ENCODE measurements at regions not wholly inside any gene's neighbourhood (a gene's known extent, or its start where the extent isn't known, plus 50 kb on each side); places are given as distances from the start of the nearest gene placed in this dataset.
A peak's percentile ranks its signal among the peaks of the same experiment; 100 is the strongest.

DNA sequence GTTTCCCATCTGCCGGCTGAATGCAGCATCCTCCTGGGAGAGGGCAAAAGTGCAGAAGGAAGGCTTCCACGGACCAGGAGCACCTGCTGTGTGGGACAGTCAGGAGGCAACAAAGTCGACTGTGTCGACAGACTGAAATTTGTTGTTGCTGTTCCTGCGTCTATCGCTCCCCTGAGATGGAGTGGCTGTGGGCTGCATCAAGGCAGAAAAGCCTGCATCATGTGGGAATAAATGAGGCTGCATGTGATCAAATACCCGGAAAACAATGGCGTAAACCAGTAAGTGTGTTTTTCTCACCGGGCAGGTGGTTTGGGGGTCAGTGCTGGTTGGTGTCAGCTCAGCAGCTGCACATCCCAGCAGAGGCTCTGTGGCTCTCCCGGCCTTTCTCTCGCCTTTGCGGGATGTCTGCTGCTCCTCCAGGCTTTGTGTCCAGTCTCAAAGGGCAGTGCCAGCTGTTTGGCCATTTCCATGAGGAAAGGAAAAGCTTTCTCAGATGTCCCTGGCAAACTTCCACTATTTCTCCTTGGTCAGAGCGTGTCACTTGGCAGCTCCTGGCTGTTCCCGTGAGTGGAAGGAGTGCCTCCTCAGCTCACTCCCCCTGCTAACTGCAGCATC is 262.4 kb downstream of the NDUFA10 start:
- no peak for ATAC-seq
- H3K9me3 Mint-ChIP-seq (ENCODE audit: insufficient read depth): no peaks in the 10 kb centered on the region
- no peak for DNase-seq
- no peaks in the 10 kb centered on the region for H3K27me3 Mint-ChIP-seq (ENCODE audit: low read depth)
- H3K27ac Mint-ChIP-seq: no peak overlapping the region
- CTCF ChIA-PET: no interaction called here
- H3K4me3 Mint-ChIP-seq: no peak overlapping the region
- POLR2A ChIA-PET: no interaction called here
- no peaks in the 10 kb centered on the region for H3K4me1 Mint-ChIP-seq (ENCODE audit: low read depth)
- H3K36me3 Mint-ChIP-seq (ENCODE audit: low read depth): no peaks in the 10 kb centered on the region

DNA sequence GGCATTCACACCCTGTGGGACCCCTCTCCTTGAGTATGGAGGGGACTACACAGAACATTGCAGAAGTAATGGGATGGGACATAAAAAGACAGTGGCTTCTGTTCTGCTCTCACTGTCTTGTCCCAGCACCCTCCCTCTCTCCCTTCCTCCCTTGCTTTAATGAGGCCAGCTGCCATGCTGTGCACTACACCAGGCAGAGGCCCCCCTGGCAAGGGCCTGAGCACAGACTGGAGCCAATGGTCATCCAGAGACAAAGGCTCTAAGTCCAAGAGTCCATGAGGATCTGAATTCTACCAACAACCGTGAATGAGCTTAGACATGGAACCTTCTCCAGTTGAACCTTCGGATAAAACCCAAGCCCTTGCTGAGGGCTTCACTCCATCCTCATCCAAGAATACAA is 263.0 kb downstream of the NDUFA10 start:
- Mint-ChIP-seq H3K4me1 (ENCODE audit: low read depth) (no peaks in the 10 kb centered on the region), H3K9me3 (ENCODE audit: insufficient read depth) (no peaks in the 10 kb centered on the region), H3K27me3 (ENCODE audit: low read depth) (no peaks in the 10 kb centered on the region), H3K4me3 (no peak overlapping the region), H3K27ac (no peak overlapping the region), H3K36me3 (ENCODE audit: low read depth) (no peaks in the 10 kb centered on the region)
- ChIA-PET POLR2A (no interaction called here), CTCF (no interaction called here)
- ATAC-seq: no peak
- no peak for DNase-seq

DNA sequence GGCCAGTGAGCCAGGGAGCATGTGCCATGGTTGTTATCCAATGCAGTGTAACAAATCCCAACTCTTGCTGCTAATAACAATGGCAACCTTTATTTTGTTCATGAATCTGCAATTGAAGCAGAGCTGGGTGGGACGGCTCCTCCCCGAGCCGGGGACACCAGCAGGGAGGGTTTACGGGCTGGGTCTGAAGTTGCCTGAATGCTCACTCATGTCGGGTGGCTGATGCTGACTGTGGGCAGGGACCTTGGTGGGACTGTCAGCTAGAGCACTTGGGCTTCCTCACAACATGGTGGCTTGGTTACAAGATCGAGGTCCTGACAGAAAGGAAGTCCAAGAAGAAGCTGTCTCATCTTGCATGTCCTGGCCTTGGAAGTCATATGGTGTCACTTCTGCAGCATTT is 264.5 kb downstream of the NDUFA10 start:
- DNase-seq (no peak), ATAC-seq (no peak)
- no peaks in the 10 kb centered on the region for H3K27me3 Mint-ChIP-seq (ENCODE audit: low read depth)
- no peaks in the 10 kb centered on the region for H3K9me3 Mint-ChIP-seq (ENCODE audit: insufficient read depth)
- no peak overlapping the region for H3K27ac Mint-ChIP-seq
- ChIA-PET CTCF (no interaction called here), POLR2A (no interaction called here)
- no peaks in the 10 kb centered on the region for H3K36me3 Mint-ChIP-seq (ENCODE audit: low read depth)
- peaks cover 4% of the 10 kb centered on the region for H3K4me1 Mint-ChIP-seq (ENCODE audit: low read depth)
- H3K4me3 Mint-ChIP-seq: no peak overlapping the region

DNA sequence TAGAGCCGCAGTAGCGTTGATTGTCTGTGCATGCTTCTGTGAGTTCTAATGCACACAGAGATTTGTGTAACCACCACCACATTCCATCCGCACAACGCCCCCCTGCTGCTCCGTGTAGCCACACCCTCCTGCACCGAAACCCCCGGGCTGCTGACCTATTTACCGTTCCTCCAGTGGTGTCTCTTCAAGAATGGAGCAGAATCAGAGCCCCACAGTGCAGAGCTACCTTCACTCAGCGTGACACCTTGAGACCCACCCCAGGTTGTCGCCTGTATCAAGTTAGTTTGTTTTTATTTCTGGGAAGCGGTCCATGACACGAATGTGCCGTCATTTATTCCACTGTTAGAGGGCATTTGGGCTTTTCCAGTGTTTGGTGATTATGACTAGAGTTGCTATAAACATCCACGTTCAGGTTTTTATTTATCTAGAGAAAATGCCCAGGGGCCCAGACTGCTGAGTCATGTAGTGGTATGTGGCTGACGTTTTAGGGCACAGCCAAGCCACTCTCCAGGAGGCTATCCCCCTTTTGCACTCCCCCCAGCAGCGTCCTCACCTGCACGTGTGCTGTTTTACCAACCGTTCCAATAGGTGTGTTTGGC is 266.8 kb downstream of the NDUFA10 start:
- Mint-ChIP-seq H3K4me3 (no peak overlapping the region), H3K9me3 (ENCODE audit: insufficient read depth) (no peaks in the 10 kb centered on the region), H3K36me3 (ENCODE audit: low read depth) (no peaks in the 10 kb centered on the region), H3K27me3 (ENCODE audit: low read depth) (no peaks in the 10 kb centered on the region), H3K4me1 (ENCODE audit: low read depth) (peaks cover 4% of the 10 kb centered on the region), H3K27ac (no peak overlapping the region)
- ChIA-PET POLR2A (no interaction called here), CTCF (no interaction called here)
- DNase-seq (no peak), ATAC-seq (no peak)

DNA sequence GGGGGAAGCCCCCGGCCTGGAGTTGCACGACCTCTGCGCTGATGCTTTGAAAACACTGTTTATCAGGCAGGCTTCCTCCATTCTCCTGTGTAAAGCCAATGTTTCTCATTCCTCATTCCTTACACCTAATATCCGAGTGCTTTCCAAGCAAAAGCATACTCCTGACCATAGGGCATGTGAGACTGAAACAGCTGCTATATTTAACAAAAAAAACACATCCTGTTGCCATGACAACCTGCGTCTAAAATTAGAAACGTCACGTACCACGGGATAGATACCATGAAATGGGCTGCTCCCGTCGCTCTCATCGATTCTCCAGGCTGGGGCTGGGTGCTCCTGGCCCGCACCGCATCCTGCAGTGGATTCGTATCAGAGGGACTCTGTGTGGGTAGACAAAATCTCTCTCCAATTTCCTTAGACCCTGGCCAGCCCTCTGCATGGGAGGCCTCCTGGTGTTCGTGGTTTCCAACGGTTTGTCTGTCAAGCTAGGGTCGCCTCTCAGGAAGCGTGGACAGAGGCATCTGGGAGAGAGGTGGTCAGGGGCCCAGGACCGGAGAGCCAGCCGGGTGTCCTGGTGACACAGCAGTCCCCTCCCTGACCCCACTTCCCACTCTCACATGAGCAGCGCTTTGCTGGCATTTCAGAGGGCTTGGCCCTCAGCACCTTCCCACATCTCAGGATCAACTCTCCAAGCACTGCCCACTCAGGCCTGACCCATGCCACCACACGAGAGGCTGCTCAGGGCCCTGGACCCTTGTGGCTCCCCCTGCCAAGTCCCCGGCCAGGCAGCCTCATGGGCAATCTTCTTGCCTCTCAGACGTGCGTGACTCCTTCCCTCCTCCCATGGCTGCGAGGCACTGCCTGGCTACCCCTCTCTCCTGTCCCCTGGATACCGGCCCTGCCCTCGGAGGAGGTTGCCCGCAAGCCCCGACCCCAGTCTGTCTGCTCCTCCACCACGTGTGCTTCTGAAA is 268.1 kb downstream of the NDUFA10 start:
- no peaks in the 10 kb centered on the region for H3K27me3 Mint-ChIP-seq (ENCODE audit: low read depth)
- H3K4me1 Mint-ChIP-seq (ENCODE audit: low read depth): peaks cover 6% of the 10 kb centered on the region
- no peaks in the 10 kb centered on the region for H3K36me3 Mint-ChIP-seq (ENCODE audit: low read depth)
- H3K9me3 Mint-ChIP-seq (ENCODE audit: insufficient read depth): no peaks in the 10 kb centered on the region
- no peak overlapping the region for H3K4me3 Mint-ChIP-seq
- CTCF ChIA-PET: no interaction called here
- H3K27ac Mint-ChIP-seq: no peak overlapping the region
- DNase-seq (no peak), ATAC-seq (peak; percentile 30)
- POLR2A ChIA-PET: no interaction called here

DNA sequence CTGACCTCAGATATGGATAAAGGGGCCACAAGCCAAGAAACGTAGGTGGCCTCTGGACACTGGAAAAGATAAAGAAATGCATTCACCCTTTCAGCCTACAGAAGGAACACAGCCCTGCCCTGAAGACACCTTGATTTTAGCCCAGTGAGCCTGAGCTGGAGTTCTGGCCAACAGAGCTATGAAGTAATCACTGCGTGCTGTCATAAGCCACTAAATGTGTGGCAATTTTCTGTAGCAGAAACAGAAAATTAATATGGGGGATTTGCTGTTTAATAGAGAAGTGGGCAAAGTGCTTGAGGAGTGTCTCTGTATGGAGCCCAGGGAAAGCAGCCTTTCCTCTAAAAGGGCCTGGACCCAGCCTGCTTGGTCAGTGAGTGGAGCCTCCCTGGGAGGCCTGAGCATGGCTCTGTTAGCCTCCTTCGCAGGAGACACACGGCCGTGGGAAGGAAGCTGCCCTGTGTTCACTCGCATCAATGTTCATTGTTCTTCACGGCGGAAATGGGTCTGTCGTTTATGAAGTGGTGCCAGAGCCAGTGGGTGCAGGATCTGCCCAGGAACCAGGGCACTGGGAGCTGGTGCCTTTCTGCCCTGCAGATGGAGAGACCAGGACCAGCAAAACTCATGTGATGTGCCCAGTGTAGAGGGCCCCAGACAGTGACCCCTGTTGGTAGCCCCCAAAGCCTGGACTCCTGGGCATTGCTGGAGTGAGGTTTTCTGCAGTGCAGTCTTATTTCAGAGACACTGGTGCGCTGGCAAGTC is 268.9 kb downstream of the NDUFA10 start:
- peaks cover 9% of the 10 kb centered on the region for H3K4me1 Mint-ChIP-seq (ENCODE audit: low read depth)
- no peaks in the 10 kb centered on the region for H3K27me3 Mint-ChIP-seq (ENCODE audit: low read depth)
- DNase-seq: no peak
- H3K4me3 Mint-ChIP-seq: no peak overlapping the region
- POLR2A ChIA-PET: no interaction called here
- ATAC-seq: peak; percentile 33
- no peaks in the 10 kb centered on the region for H3K9me3 Mint-ChIP-seq (ENCODE audit: insufficient read depth)
- CTCF ChIA-PET: no interaction called here
- H3K36me3 Mint-ChIP-seq (ENCODE audit: low read depth): no peaks in the 10 kb centered on the region
- no peak overlapping the region for H3K27ac Mint-ChIP-seq

DNA sequence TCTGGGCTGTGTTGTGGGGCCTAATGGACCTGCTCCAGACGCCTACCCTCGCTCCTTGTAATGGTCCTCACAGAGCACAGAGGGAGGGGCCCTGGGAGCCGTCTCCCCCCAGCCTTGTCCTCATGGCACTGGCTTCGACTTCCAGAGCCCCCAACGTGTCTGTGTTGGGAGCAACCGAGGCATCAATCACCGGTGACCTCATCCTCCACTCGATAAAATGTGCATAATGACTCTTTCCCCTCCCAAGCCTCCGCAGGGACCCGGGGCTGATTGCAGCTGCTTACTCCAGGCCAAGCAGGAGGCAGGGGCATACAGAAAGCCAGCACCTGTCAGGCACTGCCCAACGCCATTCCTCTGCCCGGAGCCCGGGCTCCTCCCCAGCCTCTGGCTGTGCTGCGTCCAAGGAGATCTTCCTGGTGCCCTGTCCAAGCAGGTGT is 271.7 kb downstream of the NDUFA10 start:
- H3K4me1 Mint-ChIP-seq (ENCODE audit: low read depth): peaks cover 9% of the 10 kb centered on the region
- no peak overlapping the region for H3K4me3 Mint-ChIP-seq
- no peaks in the 10 kb centered on the region for H3K27me3 Mint-ChIP-seq (ENCODE audit: low read depth)
- H3K36me3 Mint-ChIP-seq (ENCODE audit: low read depth): no peaks in the 10 kb centered on the region
- CTCF ChIA-PET: interaction anchor here (1.2 kb wide), 1 partner anchor 181 kb away, joined by 3 read pairs; no protein-coding TSS in a partner anchor
- H3K9me3 Mint-ChIP-seq (ENCODE audit: insufficient read depth): no peaks in the 10 kb centered on the region
- H3K27ac Mint-ChIP-seq: no peak overlapping the region
- ATAC-seq: no peak
- no peak for DNase-seq
- POLR2A ChIA-PET: no interaction called here

DNA sequence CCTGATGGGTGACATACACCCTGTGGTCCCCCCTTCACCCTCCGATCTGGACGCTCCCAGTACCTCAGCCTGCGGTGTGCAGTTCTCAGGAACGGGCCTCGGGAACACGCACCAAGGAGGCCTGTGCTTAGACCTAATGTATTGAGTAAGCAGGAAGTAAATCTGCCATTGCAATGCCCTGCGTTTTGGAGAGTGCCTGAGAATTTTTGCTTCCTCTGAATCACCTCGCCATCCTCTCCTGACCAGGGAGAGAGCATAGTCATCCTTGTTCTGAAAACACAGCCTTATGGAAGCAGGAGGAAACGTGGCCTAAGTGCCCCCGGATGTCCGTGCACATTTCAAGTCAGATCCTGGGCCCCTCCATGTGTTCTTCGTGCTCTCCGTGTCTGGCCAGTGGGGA is 272.2 kb downstream of the NDUFA10 start:
- H3K9me3 Mint-ChIP-seq (ENCODE audit: insufficient read depth): no peaks in the 10 kb centered on the region
- no peaks in the 10 kb centered on the region for H3K36me3 Mint-ChIP-seq (ENCODE audit: low read depth)
- ChIA-PET CTCF (no interaction called here), POLR2A (no interaction called here)
- H3K27me3 Mint-ChIP-seq (ENCODE audit: low read depth): no peaks in the 10 kb centered on the region
- H3K4me1 Mint-ChIP-seq (ENCODE audit: low read depth): peaks cover 10% of the 10 kb centered on the region
- H3K27ac Mint-ChIP-seq: no peak overlapping the region
- no peak for DNase-seq
- H3K4me3 Mint-ChIP-seq: no peak overlapping the region
- ATAC-seq: no peak

DNA sequence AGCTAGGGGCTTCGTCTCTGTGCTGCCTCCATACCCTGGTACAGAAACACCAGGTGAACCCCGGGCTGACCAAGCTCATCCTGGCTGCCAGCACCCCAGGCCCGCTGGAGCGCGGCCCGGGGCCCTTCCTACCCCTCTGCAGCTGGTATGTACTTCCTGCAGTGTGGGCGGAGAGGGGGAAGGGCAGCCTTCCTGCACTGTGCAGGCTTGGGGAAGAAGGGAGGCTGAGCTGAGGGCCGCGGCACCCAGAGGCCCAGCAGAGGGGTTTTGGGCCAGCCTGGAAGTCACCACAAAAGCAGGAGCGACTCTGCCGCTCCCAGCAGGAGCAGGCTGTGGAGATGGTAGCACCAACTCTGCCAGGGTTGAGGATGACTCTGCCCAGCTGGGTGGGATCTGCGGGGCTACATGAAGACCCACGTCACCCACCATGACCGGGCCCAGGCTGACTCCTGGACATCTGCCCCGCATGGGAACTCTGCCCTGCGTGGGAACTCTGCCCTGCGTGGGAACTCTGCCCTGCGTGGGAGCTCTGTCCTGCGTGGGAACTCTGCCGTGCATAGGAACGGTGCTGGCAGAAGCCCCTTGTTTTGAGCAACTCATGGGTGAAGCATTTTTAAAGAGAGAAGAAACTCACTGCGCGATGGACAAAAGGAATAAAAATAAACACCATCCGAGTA is 273.3 kb downstream of the NDUFA10 start:
- H3K9me3 Mint-ChIP-seq (ENCODE audit: insufficient read depth): no peaks in the 10 kb centered on the region
- CTCF ChIA-PET: no interaction called here
- H3K4me3 Mint-ChIP-seq: no peak overlapping the region
- H3K4me1 Mint-ChIP-seq (ENCODE audit: low read depth): peaks cover 12% of the 10 kb centered on the region
- ATAC-seq (peak; percentile 67), DNase-seq (peak; percentile 26)
- H3K27ac Mint-ChIP-seq: no peak overlapping the region
- no peaks in the 10 kb centered on the region for H3K36me3 Mint-ChIP-seq (ENCODE audit: low read depth)
- POLR2A ChIA-PET: no interaction called here
- no peaks in the 10 kb centered on the region for H3K27me3 Mint-ChIP-seq (ENCODE audit: low read depth)

DNA sequence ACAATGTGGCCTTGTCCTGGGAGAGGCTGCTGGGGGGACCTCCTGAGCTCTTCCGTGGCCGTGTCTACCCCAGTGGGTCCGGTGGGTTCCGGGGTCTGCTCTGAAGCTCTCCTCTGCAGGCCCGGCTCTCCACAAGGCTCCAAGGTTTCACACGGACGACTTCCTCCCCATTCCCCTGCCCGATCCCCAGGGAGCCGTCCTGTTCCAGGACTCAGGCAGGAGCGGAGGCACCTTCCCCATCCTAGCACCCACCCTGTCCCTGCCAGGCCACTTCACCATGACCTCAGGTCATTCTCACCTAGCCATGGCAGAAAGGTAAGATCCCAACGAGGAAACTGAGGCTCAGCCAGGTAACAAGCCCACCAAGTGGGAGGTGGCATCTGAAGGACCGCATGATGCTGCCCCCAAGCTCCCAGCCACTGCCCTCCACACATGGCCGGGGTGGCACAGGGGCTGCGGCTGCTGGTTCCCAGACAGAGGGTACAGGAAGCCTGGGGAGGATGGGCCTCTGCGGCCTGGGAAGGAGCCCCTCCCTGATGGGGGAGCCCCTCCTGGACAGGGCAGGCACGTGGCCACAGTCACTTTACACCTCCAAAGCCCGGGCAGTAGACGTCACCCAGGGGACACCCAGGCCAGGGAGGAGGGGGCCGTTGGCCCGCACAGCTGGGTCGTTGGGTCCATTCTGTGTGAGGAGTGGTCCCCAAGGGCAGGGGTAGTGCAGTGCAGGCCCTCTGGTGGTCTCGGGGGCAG is 274.0 kb downstream of the NDUFA10 start:
- Mint-ChIP-seq H3K9me3 (ENCODE audit: insufficient read depth) (no peaks in the 10 kb centered on the region), H3K4me1 (ENCODE audit: low read depth) (peaks cover 11% of the 10 kb centered on the region), H3K27ac (no peak overlapping the region), H3K36me3 (ENCODE audit: low read depth) (no peaks in the 10 kb centered on the region), H3K27me3 (ENCODE audit: low read depth) (no peaks in the 10 kb centered on the region), H3K4me3 (no peak overlapping the region)
- CTCF ChIA-PET: no interaction called here
- ATAC-seq (no peak), DNase-seq (no peak)
- POLR2A ChIA-PET: no interaction called here
